Brain microvascular endothelial cell (primary cell): ENCODE measurements at regions not wholly inside any gene's neighbourhood (a gene's known extent, or its start where the extent isn't known, plus 50 kb on each side); places are given as distances from the start of the nearest gene placed in this dataset.

Experiments
- DNase-seq: peaks from one replicate; pipeline ENCODE4 v3.0.0-alpha.2; 2020
- H3K27ac ChIP-seq: fragments of 250-450 bp; sonication (Bioruptor Pico); 2 replicates; pipeline ENCODE4 v1.5.1; 2020; ENCODE audit warnings: mild to moderate bottlenecking, moderate library complexity
- H3K27me3 ChIP-seq: fragments of 250-450 bp; sonication (Bioruptor Pico); replicated peaks from 2 replicates; pipeline ENCODE4 v1.5.1; 2020; ENCODE audit warnings: mild to moderate bottlenecking
- H3K36me3 ChIP-seq: fragments of 250-450 bp; sonication (Bioruptor Pico); replicated peaks from 2 replicates; pipeline ENCODE4 v1.5.1; 2020; ENCODE audit warnings: mild to moderate bottlenecking
- H3K4me3 ChIP-seq: 2 replicates; pipeline ENCODE4 v1.5.1; 2011; ENCODE audit warnings: low read depth, mild to moderate bottlenecking, control low read depth, low read length, moderate library complexity
- CTCF ChIP-seq: IDR thresholded peaks from 2 replicates; pipeline ENCODE4 v1.5.1; 2011; ENCODE audit warnings: low read depth, mild to moderate bottlenecking, moderate library complexity, low read length, control low read depth, inconsistent platforms; ENCODE audit errors: missing control alignments
- in situ Hi-C: cut with HindIII; loops from 2 replicates; pipeline ENCODE4 v1.10.0; 2017; ENCODE audit warnings: low sequenced_read_pairs, low pct_ligation_motif_present

GRCh38 chr12:92619730-92620684 lies 82.8 kb upstream of the PLEKHG7 start:
- in situ Hi-C loops: no loop called here
- Histone ChIP-seq H3K4me3 (no peak overlapping the region), H3K27ac (no peak overlapping the region), H3K36me3 (no peaks in the 10 kb centered on the region), H3K27me3 (no peaks in the 10 kb centered on the region)
- no peak for TF ChIP-seq CTCF
- no peak for DNase-seq

- H3K4me3 ChIP-seq: no peak overlapping the region
- TF ChIP-seq CTCF: no peak
- H3K36me3 ChIP-seq: no peaks in the 10 kb centered on the region
- in situ Hi-C loops: no loop called here
- no peaks in the 10 kb centered on the region for H3K27me3 ChIP-seq
- no peak overlapping the region for H3K27ac ChIP-seq
- no peak for DNase-seq
Observed at GRCh38 chr12:92619026-92619425, 83.8 kb upstream of the PLEKHG7 start.

- Histone ChIP-seq H3K27me3 (no peaks in the 10 kb centered on the region), H3K4me3 (no peak overlapping the region), H3K36me3 (no peaks in the 10 kb centered on the region), H3K27ac (no peak overlapping the region)
- TF ChIP-seq CTCF: no peak
- in situ Hi-C loops: no loop called here
- no peak for DNase-seq
Observed at GRCh38 chr12:92615703-92616102, 87.1 kb upstream of the PLEKHG7 start.

GRCh38 chr12:92615086-92615485 lies 87.7 kb upstream of the PLEKHG7 start:
- no peak for DNase-seq
- Histone ChIP-seq H3K27me3 (no peaks in the 10 kb centered on the region), H3K4me3 (no peak overlapping the region)

GRCh38 chr12:92614502-92614901 lies 88.3 kb upstream of the PLEKHG7 start:
- H3K27me3 ChIP-seq: no peaks in the 10 kb centered on the region
- no peak for DNase-seq
- in situ Hi-C loops: no loop called here
- H3K27ac ChIP-seq: no peak overlapping the region
- H3K36me3 ChIP-seq: no peaks in the 10 kb centered on the region
- TF ChIP-seq CTCF: no peak
- H3K4me3 ChIP-seq: no peak overlapping the region

More at GRCh38 chr12:92615086-92615485, 87.7 kb upstream of the PLEKHG7 start:
- no peak for TF ChIP-seq CTCF
- Histone ChIP-seq H3K36me3 (no peaks in the 10 kb centered on the region), H3K27ac (no peak overlapping the region)
- in situ Hi-C loops: no loop called here

- no peak overlapping the region for H3K4me3 ChIP-seq
- H3K27me3 ChIP-seq: no peaks in the 10 kb centered on the region
- DNase-seq: no peak
- no peaks in the 10 kb centered on the region for H3K36me3 ChIP-seq
- no peak for TF ChIP-seq CTCF
- in situ Hi-C loops: no loop called here
- H3K27ac ChIP-seq: no peak overlapping the region
Observed at GRCh38 chr12:92614001-92614400, 88.8 kb upstream of the PLEKHG7 start.
